ENCODE measurements at regions not wholly inside any gene's neighbourhood (a gene's known extent, or its start where the extent isn't known, plus 50 kb on each side); places are given as distances from the start of the nearest gene placed in this dataset.

DNA sequence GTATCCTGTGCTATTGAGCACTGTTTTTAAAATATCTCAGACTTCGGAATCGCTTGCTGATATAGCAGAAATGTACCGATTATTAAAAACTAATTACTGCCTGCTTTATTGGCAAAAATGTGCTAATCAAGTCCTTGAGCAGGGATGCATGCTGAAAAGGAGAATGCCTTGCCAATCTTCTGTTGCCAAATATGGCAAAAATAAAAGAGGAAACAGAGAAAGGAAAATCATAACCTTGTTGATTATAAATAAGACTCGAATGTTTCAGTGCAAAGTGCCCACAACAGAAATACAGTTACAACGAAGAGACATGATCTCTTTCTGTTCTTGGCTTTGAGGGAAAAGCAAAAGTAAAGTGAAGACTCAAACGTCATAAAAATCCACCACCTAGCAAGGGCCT lies 248.5 kb downstream of the TMEM182 start:
- Histone ChIP-seq H2BK15ac (ENCODE audit: low read depth, low read length) (no peak overlapping the region), H2AK5ac (ENCODE audit: insufficient read length, low read length) (no peak overlapping the region), H4K5ac (ENCODE audit: insufficient read length, low read depth, low read length) (no peak overlapping the region), H3K4me1 (ENCODE audit: insufficient read depth, low read length) (no peaks in the 10 kb centered on the region), H3K79me1 (ENCODE audit: insufficient read depth, low read depth, low read length, poor library complexity, severe bottlenecking) (no peaks in the 10 kb centered on the region), H3K4ac (ENCODE audit: low read depth, low read length) (no peak overlapping the region), H3K9ac (ENCODE audit: extremely low read depth, insufficient read length, low read length) (no peak overlapping the region), H3K56ac (ENCODE audit: insufficient read length, low read depth, low read length) (no peak overlapping the region), H3K23me2 (ENCODE audit: insufficient read length, low read depth, low read length, poor library complexity, severe bottlenecking) (no peaks in the 10 kb centered on the region), H2BK5ac (ENCODE audit: insufficient read length, low read length) (no peak overlapping the region), H2AFZ (ENCODE audit: low read length) (no peak overlapping the region), H3K9me3 (ENCODE audit: control insufficient read depth, low read depth, low read length) (no peaks in the 10 kb centered on the region), H4K91ac (ENCODE audit: insufficient read length, low read depth, low read length) (no peak overlapping the region), H3K27ac (ENCODE audit: insufficient read length, low read depth, low read length) (no peak overlapping the region), H3K79me2 (ENCODE audit: insufficient read depth, low read length) (no peaks in the 10 kb centered on the region), H3K27me3 (ENCODE audit: insufficient read depth, low read length) (no peaks in the 10 kb centered on the region), H2BK120ac (ENCODE audit: low read depth, low read length, poor library complexity, severe bottlenecking) (no peak overlapping the region), H3K18ac (ENCODE audit: insufficient read length, low read depth, low read length) (no peak overlapping the region), H2BK20ac (ENCODE audit: low read depth, low read length, poor library complexity, severe bottlenecking) (no peak overlapping the region), H4K20me1 (ENCODE audit: control insufficient read depth, insufficient read depth, insufficient read length) (no peaks in the 10 kb centered on the region), H3K4me2 (ENCODE audit: insufficient read depth, insufficient read length, low read length) (no peak overlapping the region), H2BK12ac (ENCODE audit: insufficient read length, low read depth, low read length) (no peak overlapping the region), H3K23ac (ENCODE audit: insufficient read length, low read depth, low read length) (no peak overlapping the region), H3T11ph (ENCODE audit: low read length) (no peak overlapping the region), H3K14ac (ENCODE audit: insufficient read depth, low read length) (no peak overlapping the region), H4K8ac (replicated peaks; ENCODE audit: insufficient read length, low read depth, low read length) (no peak overlapping the region)
- TF ChIP-seq, protein P1, sequence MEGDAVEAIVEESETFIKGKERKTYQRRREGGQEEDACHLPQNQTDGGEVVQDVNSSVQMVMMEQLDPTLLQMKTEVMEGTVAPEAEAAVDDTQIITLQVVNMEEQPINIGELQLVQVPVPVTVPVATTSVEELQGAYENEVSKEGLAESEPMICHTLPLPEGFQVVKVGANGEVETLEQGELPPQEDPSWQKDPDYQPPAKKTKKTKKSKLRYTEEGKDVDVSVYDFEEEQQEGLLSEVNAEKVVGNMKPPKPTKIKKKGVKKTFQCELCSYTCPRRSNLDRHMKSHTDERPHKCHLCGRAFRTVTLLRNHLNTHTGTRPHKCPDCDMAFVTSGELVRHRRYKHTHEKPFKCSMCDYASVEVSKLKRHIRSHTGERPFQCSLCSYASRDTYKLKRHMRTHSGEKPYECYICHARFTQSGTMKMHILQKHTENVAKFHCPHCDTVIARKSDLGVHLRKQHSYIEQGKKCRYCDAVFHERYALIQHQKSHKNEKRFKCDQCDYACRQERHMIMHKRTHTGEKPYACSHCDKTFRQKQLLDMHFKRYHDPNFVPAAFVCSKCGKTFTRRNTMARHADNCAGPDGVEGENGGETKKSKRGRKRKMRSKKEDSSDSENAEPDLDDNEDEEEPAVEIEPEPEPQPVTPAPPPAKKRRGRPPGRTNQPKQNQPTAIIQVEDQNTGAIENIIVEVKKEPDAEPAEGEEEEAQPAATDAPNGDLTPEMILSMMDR (conservative IDR thresholded peaks at IDR 0.05) = no peak
- H3K27ac Mint-ChIP-seq = no peak overlapping the region
- H3K27me3 Mint-ChIP-seq (ENCODE audit: low read depth) = peaks cover 6% of the 10 kb centered on the region
- WGBS (ENCODE audit: extremely low coverage, insufficient read length, low lambda C conversion rate) = no CpG with 5 or more reads among the region's 6 CpGs
- no peaks in the 10 kb centered on the region for H3K4me1 Mint-ChIP-seq
- H3K36me3 Mint-ChIP-seq (ENCODE audit: insufficient read depth in 1 of 3, low read depth in 3 of 3) = no peaks in the 10 kb centered on the region
- H3K4me3 Mint-ChIP-seq = no peak overlapping the region
- no peaks in the 10 kb centered on the region for H3K9me3 Mint-ChIP-seq
- no peak for DNase-seq

Data from H9 (cell line).